HCT116 (cell line): ENCODE measurements at regions not wholly inside any gene's neighbourhood (a gene's known extent, or its start where the extent isn't known, plus 50 kb on each side); places are given as distances from the start of the nearest gene placed in this dataset.

Source experiments
- ATAC-seq: fragments of 200-7000 bp; cut with Tn5 transposase; 2 replicates; pipeline ENCODE4 v1.9.1; 2020; ENCODE audit warnings: mild to moderate bottlenecking, moderate library complexity
- BruUV-seq: library from RNA; stranded (reverse); fragments of 400-500 nt; replicated peaks from 2 replicates; lab custom pipeline; 2021; lab: Mats Ljungman, UMichigan
- CTCF ChIA-PET: fragments of 300-600 bp; sonication (Branson Sonifier 250); formaldehyde crosslinking; loops from one replicate; lab custom pipeline; 2021; ENCODE audit warnings: antibody characterized with exemption; lab: Charles Lee
- POLR2A ChIA-PET: fragments of 300-600, 350-600 bp; sonication (Branson Sonifier 250); formaldehyde crosslinking; loops from one replicate; lab custom pipeline; 2021; ENCODE audit warnings: antibody characterized with exemption; lab: Charles Lee
- RAD21 ChIA-PET, 2 experiments: fragments of 300-600 bp; sonication (Branson Sonifier 250); formaldehyde crosslinking; loops; one replicate each; lab custom pipeline; 2023; ENCODE audit warnings: low total read pairs in 2 of 2; ENCODE audit not compliant: uncharacterized antibody in 2 of 2, unreplicated experiment in 2 of 2, low non-redundant PET in 1 of 2; lab: Charles Lee
- DNase-seq: peaks from one replicate; pipeline ENCODE4 v3.0.0-alpha.2; 2010; ENCODE audit warnings: low read depth, low spot score
- H2AFZ ChIP-seq: fragments of 200-600 bp; shearing (Covaris generic), sonication (generic); 2 replicates; pipeline ENCODE4 v1.6.1; 2017; ENCODE audit warnings: low read depth, mixed run types, mixed read lengths, antibody characterized with exemption, low read length; ENCODE audit not compliant: poor library complexity, severe bottlenecking
- H3K27ac ChIP-seq: 2 replicates; pipeline ENCODE4 v1.5.1; 2012; ENCODE audit warnings: low read depth, low read length
- H3K27me3 ChIP-seq: fragments of 200-600 bp; sonication (generic); 2 replicates; pipeline ENCODE4 v1.6.1; 2016; ENCODE audit warnings: mixed run types, low read length, mixed read lengths; ENCODE audit not compliant: insufficient read depth
- H3K36me3 ChIP-seq, 2 experiments: fragments of 200-500 bp in 1 of 2; fragments of 200-600 bp in 1 of 2; sonication (Bioruptor generic) in 1 of 2; sonication (generic) in 1 of 2; 2 replicates each; pipeline versions ENCODE4 v1.5.1 to v1.6.1; 2014 to 2016; ENCODE audit warnings: low read length in 2 of 2, inconsistent platforms in 1 of 2, mixed read lengths in 1 of 2, mixed run types in 1 of 2; ENCODE audit not compliant: insufficient read depth in 2 of 2, control insufficient read depth in 1 of 2
- H3K4me1 ChIP-seq, 2 experiments: fragments of 200-600 bp in 1 of 2; sonication (generic) in 1 of 2; 2 replicates each; pipeline versions ENCODE4 v1.5.1 to v1.6.1; 2012 to 2017; ENCODE audit warnings: low read length in 2 of 2, inconsistent platforms in 1 of 2, mild to moderate bottlenecking in 1 of 2, mixed read lengths in 1 of 2, mixed run types in 1 of 2, moderate library complexity in 1 of 2; ENCODE audit not compliant: insufficient read depth in 2 of 2, control insufficient read depth in 1 of 2
- H3K4me2 ChIP-seq: fragments of 200-600 bp; sonication (generic); 2 replicates; pipeline ENCODE4 v1.6.1; 2017; ENCODE audit warnings: mixed run types, low read length, mixed read lengths
- H3K4me3 ChIP-seq, 2 experiments: fragments of 200-600 bp in 1 of 2; sonication (generic) in 1 of 2; replicated peaks in 1 of 2; 2 replicates each; pipeline ENCODE4 v1.5.1; 2011 to 2016; ENCODE audit warnings: low read length in 2 of 2, control low read depth in 1 of 2, low read depth in 1 of 2, mild to moderate bottlenecking in 1 of 2, mixed read lengths in 1 of 2, mixed run types in 1 of 2
- H3K79me2 ChIP-seq: fragments of 200-600 bp; sonication (generic); 2 replicates; pipeline ENCODE4 v1.6.1; 2017; ENCODE audit warnings: mild to moderate bottlenecking, mixed run types, low read length, moderate library complexity, mixed read lengths; ENCODE audit not compliant: insufficient read depth
- H3K9ac ChIP-seq: fragments of 200-600 bp; sonication (generic); 2 replicates; pipeline ENCODE4 v1.6.1; 2016; ENCODE audit warnings: low read length, mixed read lengths
- H3K9me2 ChIP-seq: fragments of 200-600 bp; sonication (generic), shearing (Covaris generic); 2 replicates; pipeline ENCODE4 v1.6.1; 2017; ENCODE audit warnings: mixed run types, mild to moderate bottlenecking, moderate library complexity; ENCODE audit not compliant: insufficient read depth
- H3K9me3 ChIP-seq, 2 experiments: fragments of 200-500 bp in 1 of 2; fragments of 200-600 bp in 1 of 2; sonication (Bioruptor generic) in 1 of 2; sonication (generic) in 1 of 2; 2 replicates each; pipeline ENCODE4 v1.6.1; 2014 to 2017; ENCODE audit warnings: low read length in 2 of 2, mixed read lengths in 2 of 2, inconsistent platforms in 1 of 2, low read depth in 1 of 2, mild to moderate bottlenecking in 1 of 2, mixed run types in 1 of 2, moderate library complexity in 1 of 2; ENCODE audit not compliant: control insufficient read depth in 1 of 2, insufficient read depth in 1 of 2
- H4K20me1 ChIP-seq: fragments of 200-600 bp; sonication (generic), shearing (Covaris generic); 2 replicates; pipeline ENCODE4 v1.6.1; 2017; ENCODE audit warnings: mixed run types, mild to moderate bottlenecking, moderate library complexity; ENCODE audit not compliant: insufficient read depth
- ATF3 ChIP-seq: IDR thresholded peaks from 2 replicates; pipeline ENCODE4 v1.6.1; 2012
- CTCF ChIP-seq, 3 experiments: fragments of 200-600 bp in 1 of 3; sonication (generic) in 1 of 3; IDR thresholded peaks in 2 of 3; conservative IDR thresholded peaks in 1 of 3; 2 replicates each; pipeline ENCODE4 v1.5.1; 2012 to 2017; ENCODE audit warnings: low read depth in 2 of 3, low read length in 2 of 3, antibody characterized with exemption in 1 of 3, borderline replicate concordance in 1 of 3, control low read depth in 1 of 3, mild to moderate bottlenecking in 1 of 3, mixed read lengths in 1 of 3, mixed run types in 1 of 3, moderate library complexity in 1 of 3; ENCODE audit not compliant: insufficient read depth in 1 of 3
- EZH2 ChIP-seq: fragments of 200-600 bp; sonication (generic); IDR thresholded peaks from 2 replicates; pipeline ENCODE4 v1.6.1; 2017; ENCODE audit warnings: antibody characterized with exemption, mixed run types
- RAD21 ChIP-seq: IDR thresholded peaks from 2 replicates; pipeline ENCODE4 v1.6.1; 2012; ENCODE audit warnings: low read depth, mild to moderate bottlenecking
- SIN3A ChIP-seq: IDR thresholded peaks from 2 replicates; pipeline ENCODE4 v1.6.1; 2012; ENCODE audit warnings: low read depth
- SP1 ChIP-seq: IDR thresholded peaks from 2 replicates; pipeline ENCODE4 v1.6.1; 2012; ENCODE audit warnings: low read depth
- TCF7L2 ChIP-seq: IDR thresholded peaks from 2 replicates; pipeline ENCODE4 v1.7.0; 2011; ENCODE audit warnings: borderline replicate concordance, inconsistent platforms; ENCODE audit not compliant: insufficient read depth, insufficient read length; ENCODE audit errors: extremely low read depth
- intact Hi-C: fragments of 100-400 bp; cut with micrococcal nuclease; formaldehyde crosslinking; loops from 2 replicates; pipeline ENCODE4 v1.10.0; 2022
- TF ChIP-seq, protein P1 (sequence below): IDR thresholded peaks from 2 replicates; pipeline ENCODE4 v1.6.1; 2012

DNA sequence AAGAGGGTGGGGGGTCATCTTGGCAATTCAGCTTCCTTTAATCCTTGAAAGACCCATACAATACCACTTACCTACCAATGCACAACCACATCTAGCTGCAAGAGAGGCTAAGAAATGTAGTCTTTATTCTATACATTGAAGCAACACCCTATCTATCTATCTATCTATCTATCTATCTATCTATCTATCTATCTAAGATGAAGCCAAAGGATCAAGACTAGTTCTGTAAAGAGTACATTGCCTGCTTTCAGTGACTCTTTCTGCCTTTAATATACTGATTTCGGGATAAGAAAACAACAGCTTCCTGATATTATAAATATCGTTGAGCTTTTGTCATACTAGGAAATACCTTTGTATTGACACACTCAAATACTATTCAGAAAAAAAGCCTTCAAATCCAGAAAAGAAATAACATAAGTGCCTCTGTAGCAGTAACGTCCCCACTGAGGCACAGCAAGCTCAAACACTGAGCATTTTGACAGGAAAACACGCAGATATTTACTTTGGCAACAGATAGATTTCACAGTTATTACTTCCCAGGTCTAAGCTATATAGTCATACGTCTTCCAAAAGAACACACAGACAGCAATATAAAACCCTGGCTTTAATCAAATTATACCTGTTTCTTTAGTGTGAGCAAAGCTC, 139.4 kb upstream of the SERTAD2 start:
- Histone ChIP-seq H2AFZ (no peak overlapping the region), H3K36me3 (no peaks in the 10 kb centered on the region), H3K9me2 (no peaks in the 10 kb centered on the region), H3K4me2 (no peak overlapping the region), H4K20me1 (no peaks in the 10 kb centered on the region), H3K9ac (no peak overlapping the region), H3K9me3 (no peaks in the 10 kb centered on the region), H3K79me2 (no peaks in the 10 kb centered on the region), H3K27ac (no peak overlapping the region), H3K4me3 (no peak overlapping the region), H3K27me3 (no peaks in the 10 kb centered on the region), H3K4me1 (peaks cover 14 to 28% of the 10 kb centered on the region in 2 experiments)
- no peak for ATAC-seq
- no peak for DNase-seq
- TF ChIP-seq ATF3 = no peak
- TF ChIP-seq, protein P1, sequence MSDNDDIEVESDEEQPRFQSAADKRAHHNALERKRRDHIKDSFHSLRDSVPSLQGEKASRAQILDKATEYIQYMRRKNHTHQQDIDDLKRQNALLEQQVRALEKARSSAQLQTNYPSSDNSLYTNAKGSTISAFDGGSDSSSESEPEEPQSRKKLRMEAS = no peak
- no TSS peak for BruUV-seq
- CTCF ChIA-PET = interaction anchor here (1.1 to 1.8 kb wide), 6 partner anchors 13 to 206 kb away, joined by 3 to 4 read pairs (median 4); no protein-coding TSS in a partner anchor
- POLR2A ChIA-PET = interaction anchor here (0.8 to 1.2 kb wide), 3 partner anchors 23 to 139 kb away, joined by 3 read pairs; partner anchors contain the start of gene SERTAD2
- intact Hi-C loops = no loop called here
- RAD21 ChIA-PET = interaction anchor here in 1 of 2 experiments (0.6 kb wide), 1 partner anchor 37 kb away, joined by 3 read pairs; no protein-coding TSS in a partner anchor

DNA sequence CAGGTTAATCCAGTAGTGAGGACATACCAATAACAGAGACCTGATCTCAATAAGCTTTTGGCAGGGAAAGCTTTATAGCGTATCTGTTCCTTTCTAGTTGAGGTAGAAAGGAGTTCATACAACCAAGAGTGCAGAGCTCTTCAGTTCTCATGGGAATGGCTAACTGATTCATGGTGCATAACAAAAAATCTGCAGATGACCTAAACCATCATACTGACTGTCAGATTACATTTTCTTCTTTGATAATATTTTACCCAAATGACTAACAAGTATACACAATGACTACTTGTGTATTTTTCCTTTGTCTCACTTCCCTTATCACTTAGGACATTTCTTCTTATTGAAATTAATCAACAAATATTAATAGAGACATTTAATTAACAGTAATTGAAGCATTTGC, 140.0 kb upstream of the SERTAD2 start:
- ATAC-seq = no peak
- Histone ChIP-seq H3K9me3 (no peaks in the 10 kb centered on the region), H3K36me3 (no peaks in the 10 kb centered on the region)
- TF ChIP-seq TCF7L2 = no peak
- TF ChIP-seq CTCF (IDR thresholded peaks at IDR 0.05 in 2 of 3, conservative IDR thresholded peaks at IDR 0.05 in 1 of 3; ENCODE audit: borderline replicate concordance in 1 of 3, insufficient read depth in 1 of 3, low read depth in 2 of 3, low read length in 2 of 3) = no peak
- no peak for TF ChIP-seq RAD21
- TF ChIP-seq SIN3A = no peak
- TF ChIP-seq ATF3 = no peak
- no peak for TF ChIP-seq EZH2
- no peak for TF ChIP-seq SP1
- TF ChIP-seq, all 23 proteins: peak for 0
- Histone ChIP-seq H3K79me2 (no peaks in the 10 kb centered on the region), H3K9ac (no peak overlapping the region), H3K27me3 (no peaks in the 10 kb centered on the region), H3K4me3 (no peak overlapping the region), H3K27ac (no peak overlapping the region), H4K20me1 (no peaks in the 10 kb centered on the region), H3K4me1 (peaks cover 20 to 34% of the 10 kb centered on the region in 2 experiments), H3K9me2 (no peaks in the 10 kb centered on the region), H3K4me2 (no peak overlapping the region), H2AFZ (no peak overlapping the region)
- intact Hi-C loops = no loop called here
- CTCF ChIA-PET = interaction anchor here (1.2 to 1.3 kb wide), 2 partner anchors 26 to 207 kb away, joined by 4 read pairs; no protein-coding TSS in a partner anchor
- no peak for DNase-seq
- no TSS peak for BruUV-seq
- RAD21 ChIA-PET = no interaction called here
- POLR2A ChIA-PET = interaction anchor here (0.8 kb wide), 1 partner anchor 45 kb away, joined by 3 read pairs; no protein-coding TSS in a partner anchor
